ENCODE measurements at regions not wholly inside any gene's neighbourhood (a gene's known extent, or its start where the extent isn't known, plus 50 kb on each side); places are given as distances from the start of the nearest gene placed in this dataset.

DNA sequence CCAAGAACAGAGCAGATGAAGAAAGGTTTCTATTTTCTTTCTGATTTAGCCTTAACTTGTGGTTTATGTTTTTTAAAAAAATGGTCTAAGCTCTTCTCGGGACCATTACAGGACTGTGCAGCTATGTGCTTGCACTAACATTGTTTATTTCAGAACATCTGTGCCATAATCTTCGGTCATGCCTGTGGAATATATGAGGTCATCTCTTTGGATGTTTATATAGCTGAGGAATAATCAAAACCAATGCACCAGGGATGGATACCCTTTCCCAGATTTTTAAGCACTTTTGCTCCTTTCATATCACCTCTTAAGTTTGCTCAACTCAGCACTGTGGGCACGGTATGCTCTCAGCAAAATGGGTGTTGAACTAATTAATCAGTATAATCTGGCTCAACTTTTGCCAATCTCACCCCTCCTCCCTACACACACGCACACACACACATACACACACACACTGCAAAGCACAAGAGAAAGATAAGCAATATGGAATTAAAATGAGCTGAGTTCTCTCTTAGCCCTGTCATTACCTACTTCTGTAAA lies 268.5 kb upstream of the TMC3 start:
- TF ChIP-seq, protein P1, sequence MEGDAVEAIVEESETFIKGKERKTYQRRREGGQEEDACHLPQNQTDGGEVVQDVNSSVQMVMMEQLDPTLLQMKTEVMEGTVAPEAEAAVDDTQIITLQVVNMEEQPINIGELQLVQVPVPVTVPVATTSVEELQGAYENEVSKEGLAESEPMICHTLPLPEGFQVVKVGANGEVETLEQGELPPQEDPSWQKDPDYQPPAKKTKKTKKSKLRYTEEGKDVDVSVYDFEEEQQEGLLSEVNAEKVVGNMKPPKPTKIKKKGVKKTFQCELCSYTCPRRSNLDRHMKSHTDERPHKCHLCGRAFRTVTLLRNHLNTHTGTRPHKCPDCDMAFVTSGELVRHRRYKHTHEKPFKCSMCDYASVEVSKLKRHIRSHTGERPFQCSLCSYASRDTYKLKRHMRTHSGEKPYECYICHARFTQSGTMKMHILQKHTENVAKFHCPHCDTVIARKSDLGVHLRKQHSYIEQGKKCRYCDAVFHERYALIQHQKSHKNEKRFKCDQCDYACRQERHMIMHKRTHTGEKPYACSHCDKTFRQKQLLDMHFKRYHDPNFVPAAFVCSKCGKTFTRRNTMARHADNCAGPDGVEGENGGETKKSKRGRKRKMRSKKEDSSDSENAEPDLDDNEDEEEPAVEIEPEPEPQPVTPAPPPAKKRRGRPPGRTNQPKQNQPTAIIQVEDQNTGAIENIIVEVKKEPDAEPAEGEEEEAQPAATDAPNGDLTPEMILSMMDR (IDR thresholded peaks at IDR 0.05), result no peak
- no peak for TF ChIP-seq POLR2A (IDR thresholded peaks at IDR 0.05)
